GM21825 (cell line): ENCODE measurements at regions not wholly inside any gene's neighbourhood (a gene's known extent, or its start where the extent isn't known, plus 50 kb on each side); places are given as distances from the start of the nearest gene placed in this dataset.
A peak's percentile ranks its signal among the peaks of the same experiment; 100 is the strongest.
"Not testable (repeated sequence)": the region's sequence is repeated elsewhere in the genome, so short reads cannot be mapped to it uniquely, and the experiment has no call there.

ENCODE experiments used
- ATAC-seq: cut with Tn5 transposase; IDR thresholded peaks from one replicate; pipeline ENCODE4 v1.9.1; 2021; ENCODE audit warnings: mild to moderate bottlenecking, moderate library complexity; ENCODE audit not compliant: unreplicated experiment

GRCh38 chr18:67805261-67805660 is 288.7 kb upstream of the DSEL start:
- no peak for ATAC-seq

- ATAC-seq: no peak
These were observed 278.0 kb upstream of the DSEL start for GRCh38 chr18:67794521-67794920.

GRCh38 chr18:67790527-67790926 is 274.0 kb upstream of the DSEL start:
- no peak for ATAC-seq

GRCh38 chr18:67789165-67789545 is 272.6 kb upstream of the DSEL start:
- ATAC-seq: no peak

- no peak for ATAC-seq
These were observed 272.0 kb upstream of the DSEL start for GRCh38 chr18:67788310-67789164.

- ATAC-seq: no peak
These were observed 266.9 kb upstream of the DSEL start for GRCh38 chr18:67783196-67783946.

- no peak for ATAC-seq
These were observed 261.5 kb upstream of the DSEL start for GRCh38 chr18:67778016-67778415.

GRCh38 chr18:67776929-67777328 is 260.4 kb upstream of the DSEL start:
- no peak for ATAC-seq

- ATAC-seq: no peak
These were observed 254.8 kb upstream of the DSEL start for GRCh38 chr18:67771271-67771670.

GRCh38 chr18:67770520-67770919 is 254.0 kb upstream of the DSEL start:
- no peak for ATAC-seq

GRCh38 chr18:67766930-67767329 is 250.4 kb upstream of the DSEL start:
- ATAC-seq: peak; percentile 64

- not testable (repeated sequence) for ATAC-seq
These were observed 235.7 kb upstream of the DSEL start for GRCh38 chr18:67752211-67752610.

GRCh38 chr18:67742954-67743353 is 226.4 kb upstream of the DSEL start:
- no peak for ATAC-seq

- ATAC-seq: no peak
These were observed 226.0 kb upstream of the DSEL start for GRCh38 chr18:67742525-67742924.

- no peak for ATAC-seq
These were observed 219.0 kb upstream of the DSEL start for GRCh38 chr18:67735506-67735905.

- no peak for ATAC-seq
These were observed 216.6 kb upstream of the DSEL start for GRCh38 chr18:67733088-67733487.

- no peak for ATAC-seq
These were observed 215.3 kb upstream of the DSEL start for GRCh38 chr18:67731851-67732250.

GRCh38 chr18:67730886-67731285 is 214.4 kb upstream of the DSEL start:
- ATAC-seq: no peak

- ATAC-seq: no peak
These were observed 211.8 kb upstream of the DSEL start for GRCh38 chr18:67728364-67728763.

GRCh38 chr18:67726882-67727281 is 210.4 kb upstream of the DSEL start:
- no peak for ATAC-seq

GRCh38 chr18:67717800-67718199 is 201.3 kb upstream of the DSEL start:
- no peak for ATAC-seq

GRCh38 chr18:67715567-67715966 is 199.0 kb upstream of the DSEL start:
- ATAC-seq: no peak
